ENCODE measurements at regions not wholly inside any gene's neighbourhood (a gene's known extent, or its start where the extent isn't known, plus 50 kb on each side); places are given as distances from the start of the nearest gene placed in this dataset.

DNA sequence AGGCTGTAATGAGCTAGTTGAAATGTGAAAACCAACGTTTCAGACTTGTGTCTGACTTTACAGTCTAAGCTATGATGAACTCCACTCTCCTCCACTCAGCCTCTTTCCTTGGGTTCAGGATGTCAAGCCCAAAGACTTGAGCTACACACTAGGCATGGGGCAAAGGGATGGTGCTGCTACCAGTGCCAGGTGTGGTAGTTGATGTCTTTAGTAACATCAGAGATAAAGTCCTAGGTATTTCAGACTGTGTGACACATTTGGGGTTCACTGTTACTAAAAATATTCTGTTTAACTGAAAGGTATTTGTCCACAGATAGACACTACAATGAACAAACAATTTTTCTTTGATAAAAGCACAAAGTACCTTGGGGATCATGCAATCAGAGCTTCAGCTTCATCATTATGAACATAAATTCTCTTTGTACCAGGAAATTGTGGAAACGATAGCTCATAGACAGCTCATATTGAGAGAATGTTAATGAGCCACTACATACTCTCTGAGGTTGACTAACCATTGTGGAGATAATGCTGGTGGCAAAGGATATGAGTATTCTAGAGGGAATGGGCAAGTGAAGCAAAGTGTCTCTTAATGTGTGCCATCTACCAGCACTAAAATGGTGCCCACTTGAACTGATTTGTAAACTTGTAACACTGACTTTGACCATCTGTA is 253.7 kb upstream of the THUMPD2 start:
- ATAC-seq (no peak), FAIRE-seq (no peak), DNase-seq (ENCODE audit: extremely low read depth in 1 of 4, low spot score in 3 of 4) (no peak)
- no peaks in the 10 kb centered on the region for H3K36me3 ChIP-seq (ENCODE audit: control insufficient read depth, insufficient read depth, low read length)
- 0% methylated on average over 2 of the region's 2 CpGs for WGBS (ENCODE audit: insufficient coverage, low coverage, missing lambda C conversion rate)
- no peaks in the 10 kb centered on the region for H3K27me3 ChIP-seq (ENCODE audit: control insufficient read depth in 2 of 2, insufficient read depth in 2 of 2, low read length in 2 of 2)
- ChIA-PET POLR2A (no interaction called here), CTCF (ENCODE audit: low intra/inter-chr PET ratio) (no interaction called here)
- H3K27ac ChIP-seq (ENCODE audit: extremely low read depth, low read depth, low read length), result no peak overlapping the region
- no peak overlapping the region for H2AFZ ChIP-seq (ENCODE audit: low read depth, low read length)
- H3K79me2 ChIP-seq (ENCODE audit: control insufficient read depth, insufficient read depth, low read length), result no peaks in the 10 kb centered on the region
- H3K9me1 ChIP-seq (ENCODE audit: control insufficient read depth, insufficient read depth, low read length), result no peaks in the 10 kb centered on the region
- in situ Hi-C loops (cut with MboI) (no loop called here), intact Hi-C loops (cut with micrococcal nuclease) (no loop called here)
- H3K9ac ChIP-seq (ENCODE audit: insufficient read depth in 1 of 2, low read depth in 2 of 2, low read length in 2 of 2), result no peak overlapping the region
- H3K4me2 ChIP-seq (ENCODE audit: insufficient read depth, low read length), result no peak overlapping the region
- H3K4me3 ChIP-seq, result no peak overlapping the region
- H4K20me1 ChIP-seq (replicated peaks; ENCODE audit: control insufficient read depth, insufficient read depth, low read length), result no peaks in the 10 kb centered on the region
- H3K9me3 ChIP-seq (replicated peaks; ENCODE audit: control insufficient read depth, insufficient read depth, low read depth, low read length), result peaks cover 2% of the 10 kb centered on the region
- BruUV-seq (replicated peaks), result no TSS peak
- no peaks in the 10 kb centered on the region for H3K4me1 ChIP-seq (replicated peaks in 1 of 2; ENCODE audit: control insufficient read depth in 2 of 2, insufficient read depth in 2 of 2, low read length in 2 of 2)
- TF ChIP-seq, protein P1, sequence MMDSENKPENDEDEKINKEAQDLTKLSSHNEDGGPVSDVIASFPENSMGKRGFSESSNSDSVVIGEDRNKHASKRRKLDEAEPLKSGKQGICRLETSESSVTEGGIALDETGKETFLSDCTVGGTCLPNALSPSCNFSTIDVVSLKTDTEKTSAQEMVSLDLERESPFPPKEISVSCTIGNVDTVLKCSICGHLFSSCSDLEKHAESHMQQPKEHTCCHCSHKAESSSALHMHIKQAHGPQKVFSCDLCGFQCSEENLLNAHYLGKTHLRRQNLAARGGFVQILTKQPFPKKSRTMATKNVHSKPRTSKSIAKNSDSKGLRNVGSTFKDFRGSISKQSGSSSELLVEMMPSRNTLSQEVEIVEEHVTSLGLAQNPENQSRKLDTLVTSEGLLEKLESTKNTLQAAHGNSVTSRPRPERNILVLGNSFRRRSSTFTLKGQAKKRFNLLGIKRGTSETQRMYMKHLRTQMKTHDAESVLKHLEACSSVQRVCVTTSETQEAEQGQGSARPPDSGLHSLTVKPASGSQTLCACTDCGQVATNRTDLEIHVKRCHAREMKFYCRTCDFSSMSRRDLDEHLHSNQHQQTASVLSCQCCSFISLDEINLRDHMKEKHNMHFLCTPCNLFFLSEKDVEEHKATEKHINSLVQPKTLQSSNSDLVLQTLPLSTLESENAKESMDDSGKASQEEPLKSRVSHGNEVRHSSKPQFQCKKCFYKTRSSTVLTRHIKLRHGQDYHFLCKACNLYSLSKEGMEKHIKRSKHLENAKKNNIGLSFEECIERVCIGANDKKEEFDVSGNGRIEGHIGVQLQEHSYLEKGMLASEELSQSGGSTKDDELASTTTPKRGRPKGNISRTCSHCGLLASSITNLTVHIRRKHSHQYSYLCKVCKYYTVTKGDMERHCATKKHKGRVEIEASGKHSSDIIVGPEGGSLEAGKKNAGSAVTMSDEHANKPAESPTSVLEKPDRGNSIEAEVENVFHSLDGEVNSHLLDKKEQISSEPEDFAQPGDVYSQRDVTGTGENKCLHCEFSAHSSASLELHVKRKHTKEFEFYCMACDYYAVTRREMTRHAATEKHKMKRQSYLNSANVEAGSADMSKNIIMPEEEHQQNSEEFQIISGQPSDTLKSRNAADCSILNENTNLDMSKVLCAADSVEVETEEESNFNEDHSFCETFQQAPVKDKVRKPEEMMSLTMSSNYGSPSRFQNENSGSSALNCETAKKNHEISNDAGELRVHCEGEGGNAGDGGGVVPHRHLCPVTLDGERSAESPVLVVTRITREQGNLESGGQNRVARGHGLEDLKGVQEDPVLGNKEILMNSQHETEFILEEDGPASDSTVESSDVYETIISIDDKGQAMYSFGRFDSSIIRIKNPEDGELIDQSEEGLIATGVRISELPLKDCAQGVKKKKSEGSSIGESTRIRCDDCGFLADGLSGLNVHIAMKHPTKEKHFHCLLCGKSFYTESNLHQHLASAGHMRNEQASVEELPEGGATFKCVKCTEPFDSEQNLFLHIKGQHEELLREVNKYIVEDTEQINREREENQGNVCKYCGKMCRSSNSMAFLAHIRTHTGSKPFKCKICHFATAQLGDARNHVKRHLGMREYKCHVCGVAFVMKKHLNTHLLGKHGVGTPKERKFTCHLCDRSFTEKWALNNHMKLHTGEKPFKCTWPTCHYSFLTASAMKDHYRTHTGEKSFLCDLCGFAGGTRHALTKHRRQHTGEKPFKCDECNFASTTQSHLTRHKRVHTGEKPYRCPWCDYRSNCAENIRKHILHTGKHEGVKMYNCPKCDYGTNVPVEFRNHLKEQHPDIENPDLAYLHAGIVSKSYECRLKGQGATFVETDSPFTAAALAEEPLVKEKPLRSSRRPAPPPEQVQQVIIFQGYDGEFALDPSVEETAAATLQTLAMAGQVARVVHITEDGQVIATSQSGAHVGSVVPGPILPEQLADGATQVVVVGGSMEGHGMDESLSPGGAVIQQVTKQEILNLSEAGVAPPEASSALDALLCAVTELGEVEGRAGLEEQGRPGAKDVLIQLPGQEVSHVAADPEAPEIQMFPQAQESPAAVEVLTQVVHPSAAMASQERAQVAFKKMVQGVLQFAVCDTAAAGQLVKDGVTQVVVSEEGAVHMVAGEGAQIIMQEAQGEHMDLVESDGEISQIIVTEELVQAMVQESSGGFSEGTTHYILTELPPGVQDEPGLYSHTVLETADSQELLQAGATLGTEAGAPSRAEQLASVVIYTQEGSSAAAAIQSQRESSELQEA (IDR thresholded peaks at IDR 0.05; ENCODE audit: low read depth), result no peak
- no peak for TF ChIP-seq HSF4 (CRISPR knock-in tag; IDR thresholded peaks at IDR 0.05; ENCODE audit: borderline replicate concordance)
- TF ChIP-seq ZNF584 (CRISPR knock-in tag; IDR thresholded peaks at IDR 0.05; ENCODE audit: low read depth), result no peak
- no peak for TF ChIP-seq ZBTB40 (IDR thresholded peaks at IDR 0.05)
- no peak for TF ChIP-seq ZBTB40 (CRISPR knock-in tag; IDR thresholded peaks at IDR 0.05)
